Activated CD4-positive, alpha-beta T cell treated with anti-CD3 and anti-CD28 coated beads, Interleukin-2, Interleukin-4, amounts not matched to agents 100 ng/mL and 50 ng/mL, durations not matched to agents 16 hours and 8 hours (primary cell): ENCODE measurements at regions not wholly inside any gene's neighbourhood (a gene's known extent, or its start where the extent isn't known, plus 50 kb on each side); places are given as distances from the start of the nearest gene placed in this dataset.
"Not testable (repeated sequence)": the region's sequence is repeated elsewhere in the genome, so short reads cannot be mapped to it uniquely, and the experiment has no call there.

Experiments used
- DNase-seq: peaks from one replicate; pipeline ENCODE4 v3.0.0-alpha.2; 2020; ENCODE audit warnings: low spot score

- no peak for DNase-seq
Measured at GRCh38 chr5:125045646-125046045, 299.2 kb upstream of the ZNF608 start.

GRCh38 chr5:125046838-125047237 lies 300.4 kb upstream of the ZNF608 start:
- no peak for DNase-seq

- DNase-seq = no peak
Measured at GRCh38 chr5:125047871-125048270, 301.4 kb upstream of the ZNF608 start.

DNA sequence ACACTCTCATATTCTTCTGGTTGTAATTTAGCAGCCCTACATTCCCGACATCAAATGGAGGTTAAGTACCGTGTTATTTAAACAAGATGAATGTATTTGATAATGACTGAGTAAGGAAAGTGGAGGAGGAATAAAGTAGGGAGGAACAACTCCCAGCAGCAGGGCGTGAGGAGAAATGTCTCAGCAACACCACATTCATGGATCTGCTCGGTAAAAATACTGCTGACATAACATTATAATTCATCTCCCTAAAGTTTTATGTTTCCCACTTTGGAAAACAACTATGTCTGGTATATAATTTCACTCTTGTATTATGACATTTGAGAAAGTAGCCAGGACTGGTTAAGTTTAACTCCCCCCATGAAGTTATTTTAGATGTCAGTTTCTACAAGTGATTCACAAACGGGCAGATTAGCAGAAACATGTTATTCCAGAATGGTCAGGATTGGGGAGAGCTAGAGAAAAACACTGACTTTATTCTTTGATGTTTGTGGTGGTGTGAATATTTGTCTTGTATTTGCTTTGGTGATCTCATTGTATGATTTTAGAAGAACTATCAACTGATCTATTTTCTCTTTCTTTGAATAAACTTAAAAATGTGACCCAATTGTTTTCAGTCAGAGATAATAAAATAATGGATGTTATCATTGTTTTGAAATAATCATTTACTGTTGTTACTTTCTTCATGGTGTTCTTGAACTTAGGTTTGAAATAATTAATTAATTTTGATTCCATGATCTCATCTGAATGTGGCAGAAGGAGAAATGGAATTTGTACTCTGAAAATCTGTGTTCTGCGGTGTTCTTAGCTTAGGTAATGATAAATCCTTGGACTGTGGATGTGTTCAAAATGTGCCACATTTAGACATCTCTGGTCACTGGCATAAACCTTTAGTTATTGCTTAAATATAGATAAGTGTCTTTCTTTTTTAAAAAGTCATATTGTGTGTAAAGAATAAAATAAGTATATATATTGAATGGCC lies 303.6 kb upstream of the ZNF608 start:
- no peak for DNase-seq

DNA sequence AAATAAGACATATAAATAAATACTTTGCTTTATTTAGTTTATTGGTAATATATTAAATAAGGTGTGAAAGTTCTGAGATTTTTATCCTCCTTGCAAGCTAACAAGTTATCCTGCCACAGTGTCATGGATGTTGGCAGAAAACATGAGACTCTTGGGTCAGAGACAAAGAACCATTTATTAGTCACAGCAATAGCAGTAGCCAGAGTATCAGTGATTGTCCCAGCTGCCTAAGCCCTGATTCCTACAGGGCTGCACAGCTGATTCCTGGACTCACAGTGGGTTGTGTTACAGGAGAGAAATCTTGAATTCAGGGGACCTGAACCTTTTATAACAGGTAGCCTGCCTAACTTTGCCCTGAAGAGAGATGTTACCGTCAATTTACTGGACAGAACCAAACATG lies 304.5 kb upstream of the ZNF608 start:
- DNase-seq = no peak

DNA sequence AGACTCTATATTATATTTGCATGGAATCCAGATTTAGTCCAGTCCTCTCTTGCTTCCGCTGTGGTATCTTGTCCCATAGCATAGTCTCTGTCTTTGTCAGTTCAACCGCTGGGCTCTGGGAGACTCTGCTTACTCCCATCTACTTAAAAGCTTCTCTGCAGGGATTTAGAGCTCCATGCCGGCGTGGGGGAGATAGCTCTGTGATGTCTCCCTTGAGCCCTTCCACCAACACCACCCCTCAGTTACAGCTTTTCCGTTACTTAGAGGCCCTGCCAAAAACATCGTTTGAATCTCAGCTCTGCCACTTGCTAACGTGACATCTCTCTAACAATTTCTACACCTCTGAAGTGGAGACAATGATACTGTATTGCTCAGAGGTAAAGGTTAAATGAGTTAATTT lies 306.1 kb upstream of the ZNF608 start:
- DNase-seq = no peak

DNA sequence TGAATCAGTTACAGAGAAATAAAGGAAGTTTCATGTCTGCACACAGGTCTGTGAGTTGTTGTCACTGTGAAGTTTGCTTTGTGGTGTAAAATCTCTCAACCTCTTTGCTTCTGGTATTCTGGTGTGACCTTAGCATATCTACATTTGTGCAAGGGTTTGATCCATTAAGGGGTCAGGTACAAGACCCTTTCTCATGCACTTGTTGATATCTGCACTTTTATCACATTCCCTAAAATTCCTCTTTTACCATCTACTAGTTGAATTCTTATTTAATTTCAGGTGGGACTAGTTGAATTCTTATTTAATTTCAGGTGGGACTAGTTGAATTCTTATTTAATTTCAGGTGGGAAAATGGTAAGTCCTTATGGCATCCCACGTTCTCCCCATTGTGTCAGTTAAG lies 306.7 kb upstream of the ZNF608 start:
- DNase-seq = no peak

GRCh38 chr5:125054146-125054545 lies 307.7 kb upstream of the ZNF608 start:
- no peak for DNase-seq

DNA sequence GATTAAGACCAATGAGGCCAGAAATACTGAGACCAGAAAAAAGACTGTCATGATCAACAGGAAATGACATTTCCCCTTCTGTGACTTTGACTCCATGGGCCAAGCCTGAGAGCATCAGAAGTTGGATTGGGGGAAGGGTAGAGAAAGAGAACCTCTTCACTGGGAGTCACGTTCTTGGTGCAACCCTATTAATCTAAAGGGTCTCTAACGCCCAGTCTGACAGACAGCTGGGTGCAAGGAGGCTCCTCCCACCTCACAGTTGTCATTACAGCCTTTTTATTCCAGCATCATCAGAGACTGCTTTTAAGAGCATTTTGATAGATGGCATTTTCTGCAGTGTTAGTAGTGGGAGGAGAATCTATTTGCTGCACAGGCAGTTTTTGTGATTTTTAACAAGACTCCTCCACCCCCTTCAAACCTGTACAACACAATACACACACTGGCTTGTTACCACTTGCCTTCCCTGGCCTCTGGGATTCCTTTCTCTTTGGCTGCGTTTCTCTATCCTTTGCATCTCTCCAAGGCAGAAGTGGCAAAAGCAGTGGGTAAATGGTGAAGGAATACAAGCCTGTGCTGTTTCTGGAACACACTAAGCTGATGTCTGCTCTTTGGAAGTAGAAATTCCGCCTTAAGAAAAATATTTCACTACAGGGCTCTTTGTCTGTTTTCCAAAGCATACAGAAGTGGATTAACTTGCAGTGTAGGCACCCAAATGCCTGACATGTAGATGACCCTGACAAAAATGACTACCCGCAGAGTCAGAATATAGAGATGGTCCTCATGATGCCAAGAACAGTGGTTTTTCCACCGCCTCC lies 310.4 kb upstream of the ZNF608 start:
- DNase-seq = no peak

DNA sequence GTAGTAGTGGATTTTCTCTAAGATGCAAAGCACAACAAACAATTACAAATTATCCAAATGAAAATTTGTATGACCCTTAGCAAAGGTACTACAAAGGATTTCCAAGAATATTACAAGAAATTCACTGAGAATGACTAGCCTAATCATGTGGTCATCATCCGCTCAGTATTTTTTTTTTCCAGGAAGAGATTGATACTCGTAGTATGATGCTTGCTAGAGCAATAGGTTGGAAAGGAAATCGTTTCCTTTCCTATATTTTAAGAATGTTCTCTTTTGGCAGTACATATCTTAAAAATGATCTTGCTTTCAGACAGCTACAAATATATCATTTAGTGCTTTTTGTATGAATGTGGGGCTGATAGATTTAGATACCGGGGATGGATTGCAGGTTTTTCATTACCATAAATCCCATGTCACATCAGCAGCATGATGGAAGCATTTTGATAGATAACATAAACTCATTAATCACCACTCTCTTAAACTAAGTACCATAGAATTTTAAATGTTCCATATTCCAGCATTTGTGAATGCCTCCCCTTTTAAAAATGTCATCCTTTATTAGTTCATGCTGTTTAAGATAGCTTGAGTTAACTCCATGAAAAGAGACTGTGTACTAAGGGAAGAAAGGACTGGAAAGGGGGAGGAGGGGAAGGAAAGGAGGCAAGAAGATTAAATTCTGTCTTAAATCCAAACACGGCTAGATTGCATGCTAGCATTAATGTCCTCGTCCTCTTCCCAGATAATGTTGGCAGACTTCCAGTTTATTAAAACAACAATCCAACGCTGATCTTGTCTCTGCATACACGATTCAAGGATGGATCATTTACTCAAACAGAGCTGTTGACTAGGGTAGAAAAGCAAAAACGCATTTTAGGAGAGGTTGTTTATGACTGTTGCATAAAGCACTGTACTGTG lies 311.7 kb upstream of the ZNF608 start:
- no peak for DNase-seq

- DNase-seq = no peak
Measured at GRCh38 chr5:125059255-125060002, 313.0 kb upstream of the ZNF608 start.

DNA sequence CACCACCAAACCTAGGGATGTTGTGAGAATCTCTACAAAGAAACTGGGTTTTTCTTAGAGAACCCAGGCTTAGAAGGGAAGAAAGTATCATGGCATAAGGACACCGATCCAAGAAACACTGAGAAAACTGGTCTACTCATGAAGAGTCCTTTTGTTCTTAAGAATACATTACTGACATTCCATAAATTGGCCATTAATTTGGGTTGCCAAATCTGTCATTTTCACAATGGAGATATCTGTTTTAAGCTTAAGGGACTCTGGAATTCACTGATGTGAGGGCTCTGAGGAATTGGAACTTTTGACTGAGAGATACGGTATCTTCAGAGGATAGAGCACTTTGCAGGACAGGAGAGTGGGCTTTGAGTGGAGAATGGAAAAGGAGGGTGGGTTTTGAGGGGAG lies 315.3 kb upstream of the ZNF608 start:
- DNase-seq = no peak

DNA sequence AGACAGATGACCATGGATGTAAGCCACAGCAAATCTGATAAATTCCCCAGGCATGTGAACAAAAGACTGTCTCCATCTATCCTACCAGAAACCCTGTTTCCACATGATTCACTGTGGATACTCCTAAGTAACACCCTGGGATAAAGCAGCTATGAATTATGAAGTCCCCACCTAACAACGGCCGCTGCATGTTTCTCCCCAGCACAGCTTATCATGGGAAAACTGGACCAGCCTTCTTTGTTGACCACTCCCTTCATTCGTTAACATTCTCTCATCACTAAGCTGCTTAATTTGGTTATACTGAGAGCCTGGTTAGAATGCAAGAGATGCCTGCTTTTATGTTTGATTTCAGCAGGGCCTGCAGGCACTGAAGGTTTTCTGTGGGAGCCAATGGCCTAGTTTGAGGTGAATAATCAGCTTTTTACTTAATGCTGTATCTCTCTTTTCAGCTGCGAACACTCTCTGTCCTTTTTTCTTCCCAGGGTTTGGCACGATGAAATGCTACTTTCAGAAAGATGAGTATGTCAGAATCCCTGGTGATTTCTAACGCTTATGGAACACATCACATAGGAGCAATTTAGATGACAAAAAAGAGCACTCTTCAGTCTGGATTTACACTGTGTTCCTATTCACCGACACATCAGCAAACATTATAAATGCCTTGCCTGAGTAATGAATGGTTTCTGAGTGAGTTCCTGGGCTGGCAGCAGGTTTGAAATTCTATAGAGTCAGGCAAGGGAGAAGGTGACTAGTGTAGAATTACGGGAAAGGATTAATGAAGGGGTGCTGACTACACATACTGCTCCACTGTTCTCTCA lies 318.4 kb upstream of the ZNF608 start:
- no peak for DNase-seq

DNA sequence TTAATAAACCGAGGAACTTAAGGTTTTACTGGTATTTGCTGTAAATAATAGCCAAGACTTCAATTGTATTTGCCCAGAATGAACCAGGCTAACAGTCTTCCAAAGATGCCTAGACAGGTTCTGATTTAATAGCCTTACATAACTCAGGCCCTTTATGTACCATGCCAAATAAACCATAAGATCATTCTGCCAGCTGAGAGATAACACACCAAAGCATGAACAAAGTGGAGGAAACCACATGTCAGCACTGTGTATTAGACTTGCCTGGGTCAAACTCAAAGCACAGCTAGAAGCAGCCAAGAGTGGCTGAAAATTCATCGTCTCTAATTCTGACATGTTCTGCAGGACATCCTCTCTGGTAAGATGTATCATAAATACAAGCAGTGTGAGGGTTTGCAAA lies 319.3 kb upstream of the ZNF608 start:
- DNase-seq = no peak

- no peak for DNase-seq
Measured at GRCh38 chr5:125070961-125071360, 324.5 kb upstream of the ZNF608 start.

DNA sequence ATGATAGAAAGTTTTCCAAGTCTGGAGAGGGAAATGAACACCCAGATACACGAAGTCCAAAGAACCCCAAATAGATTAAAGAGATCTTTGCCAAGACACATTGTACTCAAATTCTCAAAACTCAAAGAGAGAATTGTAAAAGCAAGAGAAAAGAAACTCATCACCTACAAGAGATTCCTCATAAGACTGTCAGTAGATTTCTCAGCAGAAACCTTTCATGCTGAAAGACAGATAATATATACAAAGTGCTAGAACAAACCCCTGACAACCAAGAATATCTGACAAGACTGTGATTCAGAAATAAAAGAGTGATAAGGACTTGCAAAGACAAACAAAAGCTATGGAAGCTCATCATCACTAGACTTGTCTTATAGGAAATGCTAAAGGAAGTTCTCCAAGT lies 326.7 kb upstream of the ZNF608 start:
- no peak for DNase-seq

GRCh38 chr5:125075567-125075966 lies 329.1 kb upstream of the ZNF608 start:
- DNase-seq = no peak

DNA sequence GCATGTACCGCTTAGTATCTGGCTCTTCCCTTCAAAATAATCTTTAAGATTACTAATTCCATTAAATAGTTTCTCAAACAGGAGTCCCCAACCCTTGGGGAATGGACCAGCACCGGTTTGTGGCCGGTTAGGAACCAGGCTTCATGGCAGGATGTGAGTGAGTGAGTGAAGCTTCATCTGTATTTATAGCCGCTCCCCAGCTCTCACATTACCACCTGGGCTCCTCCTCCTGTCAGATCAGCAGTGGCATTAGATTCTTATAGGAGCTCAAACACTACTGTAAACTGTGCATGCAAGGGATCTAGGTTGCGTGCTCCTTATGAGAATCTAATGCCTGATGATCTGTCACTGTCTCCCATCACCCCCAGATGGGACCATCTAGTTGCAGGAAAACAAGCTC lies 332.6 kb upstream of the ZNF608 start:
- not testable (repeated sequence) for DNase-seq

GRCh38 chr5:125081101-125081500 lies 334.7 kb upstream of the ZNF608 start:
- DNase-seq = no peak

GRCh38 chr5:125083981-125084380 lies 337.5 kb upstream of the ZNF608 start:
- no peak for DNase-seq
